Colonic mucosa (tissue), 4 donors: ENCODE measurements at regions not wholly inside any gene's neighbourhood (a gene's known extent, or its start where the extent isn't known, plus 50 kb on each side); places are given as distances from the start of the nearest gene placed in this dataset.

Source experiments
- DNase-seq: peaks from one replicate; pipeline ENCODE4 v3.0.0-alpha.2; 2020
- H3K27ac ChIP-seq: fragments of 200-600 bp; one replicate; pipeline ENCODE4 v1.8.0; 2021
- H3K27me3 ChIP-seq: fragments of 200-600 bp; one replicate; pipeline ENCODE4 v1.8.0; 2021
- H3K36me3 ChIP-seq: fragments of 200-600 bp; one replicate; pipeline ENCODE4 v1.8.0; 2021
- H3K4me1 ChIP-seq: fragments of 200-600 bp; one replicate; pipeline ENCODE4 v1.8.0; 2021; ENCODE audit warnings: mild to moderate bottlenecking
- H3K4me3 ChIP-seq: fragments of 200-600 bp; one replicate; pipeline ENCODE4 v1.8.0; 2021
- H3K9ac ChIP-seq, 2 donors: one replicate each; pipeline ENCODE4 v1.7.0; 2013; ENCODE audit warnings: control low read depth in 2 of 2, low read depth in 2 of 2, low read length in 2 of 2
- H3K9me3 ChIP-seq: fragments of 200-600 bp; one replicate; pipeline ENCODE4 v1.8.0; 2021
- intact Hi-C: fragments of 100-400 bp; cut with DNase I; formaldehyde crosslinking; loops from one replicate; pipeline ENCODE4 v1.14.1; 2022
- TF ChIP-seq, protein P1 (sequence below): fragments of 200-600 bp; IDR thresholded peaks from one replicate; pipeline ENCODE4 v1.8.0; 2022; ENCODE audit warnings: antibody characterized with exemption, mild to moderate bottlenecking
- donor health status: healthy.
- donor health status: DM: no; HTN: no; CAD: no.
- donor health status: DM: no; HTN: no; CAD: no.

DNA sequence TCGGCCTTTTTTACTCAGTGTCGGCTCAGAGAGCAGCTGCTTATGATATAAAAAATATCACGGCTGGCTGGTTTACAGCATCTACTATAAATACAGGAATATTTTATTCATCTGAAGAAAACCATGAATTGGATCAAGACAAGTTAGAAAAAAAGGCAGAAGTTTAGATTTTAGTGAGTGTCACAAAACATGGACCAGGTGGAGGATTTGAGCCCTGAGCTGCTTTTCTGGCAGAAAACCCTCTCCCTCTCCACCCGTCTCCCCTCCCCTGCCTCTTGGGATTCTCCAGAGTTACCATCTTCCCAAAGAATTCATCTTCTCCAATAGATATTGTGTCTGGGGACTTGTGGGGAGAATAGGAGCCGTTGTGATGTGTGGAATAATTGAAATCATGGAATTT is 142.8 kb upstream of the RAI2 start:
- H3K9me3 ChIP-seq: no peaks in the 10 kb centered on the region
- H3K36me3 ChIP-seq: no peaks in the 10 kb centered on the region
- no peak for DNase-seq
- H3K4me3 ChIP-seq: no peak overlapping the region
- no peak overlapping the region for H3K9ac ChIP-seq
- intact Hi-C loops: no loop called here
- no peaks in the 10 kb centered on the region for H3K27me3 ChIP-seq
- no peak overlapping the region for H3K27ac ChIP-seq
- no peaks in the 10 kb centered on the region for H3K4me1 ChIP-seq
- TF ChIP-seq, protein P1, sequence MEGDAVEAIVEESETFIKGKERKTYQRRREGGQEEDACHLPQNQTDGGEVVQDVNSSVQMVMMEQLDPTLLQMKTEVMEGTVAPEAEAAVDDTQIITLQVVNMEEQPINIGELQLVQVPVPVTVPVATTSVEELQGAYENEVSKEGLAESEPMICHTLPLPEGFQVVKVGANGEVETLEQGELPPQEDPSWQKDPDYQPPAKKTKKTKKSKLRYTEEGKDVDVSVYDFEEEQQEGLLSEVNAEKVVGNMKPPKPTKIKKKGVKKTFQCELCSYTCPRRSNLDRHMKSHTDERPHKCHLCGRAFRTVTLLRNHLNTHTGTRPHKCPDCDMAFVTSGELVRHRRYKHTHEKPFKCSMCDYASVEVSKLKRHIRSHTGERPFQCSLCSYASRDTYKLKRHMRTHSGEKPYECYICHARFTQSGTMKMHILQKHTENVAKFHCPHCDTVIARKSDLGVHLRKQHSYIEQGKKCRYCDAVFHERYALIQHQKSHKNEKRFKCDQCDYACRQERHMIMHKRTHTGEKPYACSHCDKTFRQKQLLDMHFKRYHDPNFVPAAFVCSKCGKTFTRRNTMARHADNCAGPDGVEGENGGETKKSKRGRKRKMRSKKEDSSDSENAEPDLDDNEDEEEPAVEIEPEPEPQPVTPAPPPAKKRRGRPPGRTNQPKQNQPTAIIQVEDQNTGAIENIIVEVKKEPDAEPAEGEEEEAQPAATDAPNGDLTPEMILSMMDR: no peak

- no peaks in the 10 kb centered on the region for H3K36me3 ChIP-seq
- H3K9me3 ChIP-seq: no peaks in the 10 kb centered on the region
- no peaks in the 10 kb centered on the region for H3K4me1 ChIP-seq
- H3K27me3 ChIP-seq: no peaks in the 10 kb centered on the region
- H3K27ac ChIP-seq: no peak overlapping the region
- no peak overlapping the region for H3K9ac ChIP-seq
- DNase-seq: no peak
- intact Hi-C loops: no loop called here
- H3K4me3 ChIP-seq: no peak overlapping the region
- TF ChIP-seq, protein P1: no peak
Measured at GRCh38 chrX:18002791-18003190, 141.7 kb upstream of the RAI2 start.

- H3K27me3 ChIP-seq: no peaks in the 10 kb centered on the region
- no peak for DNase-seq
- H3K27ac ChIP-seq: no peak overlapping the region
- H3K4me3 ChIP-seq: no peak overlapping the region
- H3K36me3 ChIP-seq: no peaks in the 10 kb centered on the region
- intact Hi-C loops: no loop called here
- no peaks in the 10 kb centered on the region for H3K4me1 ChIP-seq
- H3K9ac ChIP-seq: no peak overlapping the region
- TF ChIP-seq, protein P1: no peak
- H3K9me3 ChIP-seq: no peaks in the 10 kb centered on the region
Measured at GRCh38 chrX:17994429-17994828, 133.3 kb upstream of the RAI2 start.

- H3K27me3 ChIP-seq: no peaks in the 10 kb centered on the region
- H3K4me3 ChIP-seq: no peak overlapping the region
- TF ChIP-seq, protein P1: no peak
- H3K4me1 ChIP-seq: no peaks in the 10 kb centered on the region
- H3K27ac ChIP-seq: no peak overlapping the region
- intact Hi-C loops: no loop called here
- no peaks in the 10 kb centered on the region for H3K9me3 ChIP-seq
- no peak overlapping the region for H3K9ac ChIP-seq
- no peaks in the 10 kb centered on the region for H3K36me3 ChIP-seq
- no peak for DNase-seq
Measured at GRCh38 chrX:17993062-17993461, 132.0 kb upstream of the RAI2 start.

GRCh38 chrX:17990532-17990931 is 129.4 kb upstream of the RAI2 start:
- no peaks in the 10 kb centered on the region for H3K4me1 ChIP-seq
- no peak overlapping the region for H3K4me3 ChIP-seq
- H3K9ac ChIP-seq: no peak overlapping the region
- no peak overlapping the region for H3K27ac ChIP-seq
- H3K27me3 ChIP-seq: no peaks in the 10 kb centered on the region
- no peaks in the 10 kb centered on the region for H3K9me3 ChIP-seq
- no peaks in the 10 kb centered on the region for H3K36me3 ChIP-seq
- no peak for DNase-seq
- TF ChIP-seq, protein P1: no peak
- intact Hi-C loops: no loop called here

DNA sequence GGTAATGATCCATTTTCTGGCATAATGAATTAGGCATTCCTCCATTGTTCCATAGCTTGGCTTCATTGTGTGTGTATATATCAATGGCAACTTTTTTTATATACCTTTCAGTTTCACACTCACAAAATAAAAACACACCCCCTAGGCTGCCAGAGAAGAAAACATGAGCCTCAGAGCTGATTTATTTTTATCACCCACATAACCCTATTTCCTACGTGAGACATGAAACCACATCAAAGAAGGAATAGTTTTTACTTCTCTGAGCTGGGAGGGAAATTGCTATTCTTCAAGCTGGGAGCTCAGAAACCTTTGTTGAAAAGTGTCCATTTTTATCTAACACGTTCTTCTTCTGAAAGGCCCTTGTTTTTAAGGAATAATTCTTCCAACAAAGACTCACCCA is 126.7 kb upstream of the RAI2 start:
- no peaks in the 10 kb centered on the region for H3K36me3 ChIP-seq
- no peak overlapping the region for H3K27ac ChIP-seq
- H3K4me3 ChIP-seq: no peak overlapping the region
- no peaks in the 10 kb centered on the region for H3K27me3 ChIP-seq
- no peaks in the 10 kb centered on the region for H3K4me1 ChIP-seq
- no peak overlapping the region for H3K9ac ChIP-seq
- no peak for DNase-seq
- intact Hi-C loops: no loop called here
- TF ChIP-seq, protein P1: no peak
- no peaks in the 10 kb centered on the region for H3K9me3 ChIP-seq
